ENCODE measurements at regions not wholly inside any gene's neighbourhood (a gene's known extent, or its start where the extent isn't known, plus 50 kb on each side); places are given as distances from the start of the nearest gene placed in this dataset.
"Not testable (repeated sequence)": the region's sequence is repeated elsewhere in the genome, so short reads cannot be mapped to it uniquely, and the experiment has no call there.

- H3K9me3 ChIP-seq: no peaks in the 10 kb centered on the region
- no peaks in the 10 kb centered on the region for H3K36me3 ChIP-seq
- H3K27me3 ChIP-seq: no peaks in the 10 kb centered on the region
- H3K4me1 ChIP-seq (ENCODE audit: control insufficient read depth in 1 of 2, insufficient read depth in 1 of 2, low read depth in 1 of 2, low read length in 1 of 2): no peaks in the 10 kb centered on the region
- no peak overlapping the region for H3K27ac ChIP-seq
- H3K4me3 ChIP-seq (ENCODE audit: low read depth in 1 of 2, low read length in 1 of 2): no peak overlapping the region
- no peak for TF ChIP-seq CTCF (IDR thresholded peaks at IDR 0.05)
Observed at GRCh38 chr3:139151530-139151929, 106.8 kb upstream of the PRR23C start.

GRCh38 chr3:139153434-139153833 lies 108.7 kb upstream of the PRR23C start:
- not testable (repeated sequence) for H3K36me3 ChIP-seq; H3K4me1 ChIP-seq (ENCODE audit: control insufficient read depth in 1 of 2, insufficient read depth in 1 of 2, low read depth in 1 of 2, low read length in 1 of 2); H3K4me3 ChIP-seq (ENCODE audit: low read depth in 1 of 2, low read length in 1 of 2); H3K27me3 ChIP-seq; H3K9me3 ChIP-seq; H3K27ac ChIP-seq

GRCh38 chr3:139157161-139157932 lies 112.7 kb upstream of the PRR23C start:
- no peak overlapping the region for H3K4me3 ChIP-seq (ENCODE audit: low read depth in 1 of 2, low read length in 1 of 2)
- H3K36me3 ChIP-seq: no peaks in the 10 kb centered on the region
- H3K27ac ChIP-seq: no peak overlapping the region
- no peaks in the 10 kb centered on the region for H3K9me3 ChIP-seq
- no peak for TF ChIP-seq CTCF (IDR thresholded peaks at IDR 0.05)
- no peaks in the 10 kb centered on the region for H3K4me1 ChIP-seq (ENCODE audit: control insufficient read depth in 1 of 2, insufficient read depth in 1 of 2, low read depth in 1 of 2, low read length in 1 of 2)
- H3K27me3 ChIP-seq: no peaks in the 10 kb centered on the region

GRCh38 chr3:139159356-139159755 lies 114.7 kb upstream of the PRR23C start:
- Histone ChIP-seq H3K27ac (no peak overlapping the region), H3K36me3 (no peaks in the 10 kb centered on the region), H3K27me3 (peaks cover 4% of the 10 kb centered on the region), H3K4me1 (ENCODE audit: control insufficient read depth in 1 of 2, insufficient read depth in 1 of 2, low read depth in 1 of 2, low read length in 1 of 2) (no peaks in the 10 kb centered on the region), H3K9me3 (no peaks in the 10 kb centered on the region), H3K4me3 (ENCODE audit: low read depth in 1 of 2, low read length in 1 of 2) (no peak overlapping the region)
- TF ChIP-seq CTCF (IDR thresholded peaks at IDR 0.05): no peak

GRCh38 chr3:139173372-139174108 lies 128.8 kb upstream of the PRR23C start:
- Histone ChIP-seq H3K27me3 (no peaks in the 10 kb centered on the region), H3K9me3 (no peaks in the 10 kb centered on the region), H3K27ac (no peak overlapping the region), H3K4me3 (ENCODE audit: low read depth in 1 of 2, low read length in 1 of 2) (no peak overlapping the region), H3K36me3 (no peaks in the 10 kb centered on the region), H3K4me1 (ENCODE audit: control insufficient read depth in 1 of 2, insufficient read depth in 1 of 2, low read depth in 1 of 2, low read length in 1 of 2) (peaks cover 0 to 14% of the 10 kb centered on the region in 2 experiments)
- TF ChIP-seq CTCF (IDR thresholded peaks at IDR 0.05): no peak

- Histone ChIP-seq H3K4me1 (ENCODE audit: control insufficient read depth in 1 of 2, insufficient read depth in 1 of 2, low read depth in 1 of 2, low read length in 1 of 2) (peaks cover 15 to 27% of the 10 kb centered on the region in 2 experiments), H3K27me3 (no peaks in the 10 kb centered on the region), H3K4me3 (ENCODE audit: low read depth in 1 of 2, low read length in 1 of 2) (no peak overlapping the region), H3K9me3 (peaks cover 8% of the 10 kb centered on the region), H3K36me3 (no peaks in the 10 kb centered on the region), H3K27ac (no peak overlapping the region)
- TF ChIP-seq CTCF (IDR thresholded peaks at IDR 0.05): no peak
Observed at GRCh38 chr3:139180489-139180888, 135.8 kb upstream of the PRR23C start.

Data from neutrophil (primary cell).